K562 (cell line): ENCODE measurements at regions not wholly inside any gene's neighbourhood (a gene's known extent, or its start where the extent isn't known, plus 50 kb on each side); places are given as distances from the start of the nearest gene placed in this dataset.

Experiments
- BACH1 ChIP-seq: fragments of 200-800 bp; sonication (Bioruptor generic); IDR thresholded peaks from 2 replicates; pipeline ENCODE4 v1.6.1; 2016; ENCODE audit warnings: missing genetic modification characterization, missing compliant biosample characterization
- FOXJ3 ChIP-seq: sonication (generic); formaldehyde crosslinking; IDR thresholded peaks from 2 replicates; pipeline ENCODE4 v1.4.0; 2020; ENCODE audit warnings: mild to moderate bottlenecking, missing genetic modification reagents
- HCFC1 ChIP-seq: IDR thresholded peaks from 2 replicates; pipeline ENCODE4 v1.6.1; 2012; ENCODE audit warnings: low read depth, low read length, improper control_type of control experiment
- HEY1 ChIP-seq: fragments of 250-450 bp; sonication (Bioruptor Pico); IDR thresholded peaks from 2 replicates; pipeline ENCODE4 v1.5.0; 2020; ENCODE audit warnings: mild to moderate bottlenecking, moderate library complexity, borderline replicate concordance
- MAZ ChIP-seq, 2 experiments: fragments of 450-650 bp in 1 of 2; sonication (generic) in 1 of 2; formaldehyde crosslinking; IDR thresholded peaks in 1 of 2; conservative IDR thresholded peaks in 1 of 2; 2 replicates each; pipeline versions ENCODE4 v1.4.0 to v1.5.0; 2020; ENCODE audit warnings: mild to moderate bottlenecking in 1 of 2, missing genetic modification reagents in 1 of 2
- NR1H2 ChIP-seq: sonication (generic); formaldehyde crosslinking; IDR thresholded peaks from 2 replicates; pipeline ENCODE4 v1.4.0; 2020; ENCODE audit warnings: mild to moderate bottlenecking, missing genetic modification reagents
- POLR2B ChIP-seq: fragments of 450-650 bp; IDR thresholded peaks from 2 replicates; pipeline ENCODE4 v1.6.1; 2018; ENCODE audit warnings: low read depth; ENCODE audit not compliant: partially characterized antibody
- POU5F1 ChIP-seq: fragments of 150-350 bp; IDR thresholded peaks from 2 replicates; pipeline ENCODE4 v1.6.1; 2014; ENCODE audit warnings: borderline replicate concordance, low read length, low read depth, mild to moderate bottlenecking; ENCODE audit not compliant: partially characterized antibody
- SMAD4 ChIP-seq: fragments of 250-450 bp; sonication (Bioruptor Pico); conservative IDR thresholded peaks from 2 replicates; pipeline ENCODE4 v1.8.0; 2021; ENCODE audit warnings: inconsistent platforms, mild to moderate bottlenecking, moderate library complexity
- SOX6 ChIP-seq: fragments of 450-650 bp; IDR thresholded peaks from 2 replicates; pipeline ENCODE4 v1.6.1; 2014; ENCODE audit warnings: mild to moderate bottlenecking
- ZNF121 ChIP-seq: sonication (generic); formaldehyde crosslinking; conservative IDR thresholded peaks from 2 replicates; pipeline ENCODE4 v1.8.0; 2022; ENCODE audit warnings: missing genetic modification reagents
- ZNF184 ChIP-seq: sonication (generic); formaldehyde crosslinking; IDR thresholded peaks from 2 replicates; pipeline ENCODE4 v1.5.0; 2020; ENCODE audit warnings: missing genetic modification reagents
- ZNF696 ChIP-seq: fragments of 250-450 bp; sonication (Bioruptor Pico); conservative IDR thresholded peaks from 2 replicates; pipeline ENCODE4 v1.4.0; 2020; ENCODE audit warnings: mild to moderate bottlenecking, moderate library complexity
- TF ChIP-seq, protein P1 (sequence below): fragments of 450-650 bp; IDR thresholded peaks from 2 replicates; pipeline ENCODE4 v1.6.1; 2016; ENCODE audit warnings: missing biosample characterization, missing genetic modification characterization
- TF ChIP-seq, protein P2 (sequence below): fragments of 450-650 bp; IDR thresholded peaks from 2 replicates; pipeline ENCODE4 v1.6.1; 2018; ENCODE audit not compliant: partially characterized antibody
- TF ChIP-seq, protein P3 (sequence below), 2 experiments: fragments of 450-650 bp in 1 of 2; IDR thresholded peaks; 2 replicates each; pipeline ENCODE4 v1.6.1; 2011 to 2017; ENCODE audit warnings: low read depth in 2 of 2, antibody characterized with exemption in 1 of 2, borderline replicate concordance in 1 of 2, low read length in 1 of 2, mild to moderate bottlenecking in 1 of 2, mixed read lengths in 1 of 2; ENCODE audit not compliant: control insufficient read depth in 1 of 2
- TF ChIP-seq, protein P4 (sequence below): sonication (generic); formaldehyde crosslinking; IDR thresholded peaks from 2 replicates; pipeline ENCODE4 v1.5.0; 2020; ENCODE audit warnings: missing genetic modification reagents

DNA sequence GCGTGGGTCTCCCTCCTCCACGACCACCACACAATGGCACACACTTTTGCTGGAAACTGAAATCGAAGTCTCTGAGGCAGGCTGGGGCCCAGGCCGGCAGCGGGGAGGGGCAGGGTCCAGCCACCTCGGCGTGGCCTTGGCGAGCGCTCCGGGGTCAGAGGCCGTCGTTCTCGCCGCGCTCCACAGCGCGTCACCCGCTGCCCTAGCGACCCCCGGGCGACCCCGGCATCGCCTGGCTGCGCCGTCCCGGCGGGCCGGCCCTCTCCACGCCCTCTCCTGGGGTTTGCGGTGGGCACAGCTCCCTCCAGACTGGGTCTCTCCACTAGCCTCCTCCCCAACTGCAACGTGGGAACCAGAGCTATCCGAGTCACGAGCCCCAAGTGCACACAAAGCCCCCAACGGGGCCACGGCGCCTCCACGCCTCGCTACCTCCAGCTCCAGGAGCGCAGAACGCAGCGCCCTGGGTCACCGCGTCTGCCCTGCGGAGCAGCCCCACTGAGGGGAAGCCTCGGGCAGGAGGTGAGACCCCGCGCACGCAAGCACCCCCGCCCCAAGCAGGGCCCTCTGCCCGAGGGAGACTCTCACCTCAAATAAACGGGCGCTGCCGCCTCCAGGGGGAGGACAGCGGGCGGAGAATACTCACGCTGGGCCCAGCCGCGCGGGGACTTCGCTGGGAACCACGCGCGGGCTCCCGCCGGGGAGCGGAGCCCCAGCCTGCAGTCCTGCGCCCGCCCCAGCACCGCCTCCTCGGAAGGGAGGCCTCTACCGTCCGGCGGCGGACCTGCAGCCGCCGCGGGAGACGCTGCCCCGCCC lies 134.0 kb upstream of the BARHL2 start (continued):
- no peak for TF ChIP-seq FOXJ3 (CRISPR knock-in tag)
- TF ChIP-seq HCFC1: peak; percentile 44; the same call in 1 of the 2 replicates
- TF ChIP-seq ZNF696: no peak
- no peak; the same call in 1 of the 2 replicates for TF ChIP-seq SMAD4 (CRISPR knock-in tag)
- TF ChIP-seq, protein P1, sequence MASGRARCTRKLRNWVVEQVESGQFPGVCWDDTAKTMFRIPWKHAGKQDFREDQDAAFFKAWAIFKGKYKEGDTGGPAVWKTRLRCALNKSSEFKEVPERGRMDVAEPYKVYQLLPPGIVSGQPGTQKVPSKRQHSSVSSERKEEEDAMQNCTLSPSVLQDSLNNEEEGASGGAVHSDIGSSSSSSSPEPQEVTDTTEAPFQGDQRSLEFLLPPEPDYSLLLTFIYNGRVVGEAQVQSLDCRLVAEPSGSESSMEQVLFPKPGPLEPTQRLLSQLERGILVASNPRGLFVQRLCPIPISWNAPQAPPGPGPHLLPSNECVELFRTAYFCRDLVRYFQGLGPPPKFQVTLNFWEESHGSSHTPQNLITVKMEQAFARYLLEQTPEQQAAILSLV (tag): no peak
- TF ChIP-seq HEY1 (CRISPR knock-in tag): no peak
- no peak for TF ChIP-seq ZNF121 (CRISPR knock-in tag)
- TF ChIP-seq ZNF184: no peak
- TF ChIP-seq, protein P2, sequence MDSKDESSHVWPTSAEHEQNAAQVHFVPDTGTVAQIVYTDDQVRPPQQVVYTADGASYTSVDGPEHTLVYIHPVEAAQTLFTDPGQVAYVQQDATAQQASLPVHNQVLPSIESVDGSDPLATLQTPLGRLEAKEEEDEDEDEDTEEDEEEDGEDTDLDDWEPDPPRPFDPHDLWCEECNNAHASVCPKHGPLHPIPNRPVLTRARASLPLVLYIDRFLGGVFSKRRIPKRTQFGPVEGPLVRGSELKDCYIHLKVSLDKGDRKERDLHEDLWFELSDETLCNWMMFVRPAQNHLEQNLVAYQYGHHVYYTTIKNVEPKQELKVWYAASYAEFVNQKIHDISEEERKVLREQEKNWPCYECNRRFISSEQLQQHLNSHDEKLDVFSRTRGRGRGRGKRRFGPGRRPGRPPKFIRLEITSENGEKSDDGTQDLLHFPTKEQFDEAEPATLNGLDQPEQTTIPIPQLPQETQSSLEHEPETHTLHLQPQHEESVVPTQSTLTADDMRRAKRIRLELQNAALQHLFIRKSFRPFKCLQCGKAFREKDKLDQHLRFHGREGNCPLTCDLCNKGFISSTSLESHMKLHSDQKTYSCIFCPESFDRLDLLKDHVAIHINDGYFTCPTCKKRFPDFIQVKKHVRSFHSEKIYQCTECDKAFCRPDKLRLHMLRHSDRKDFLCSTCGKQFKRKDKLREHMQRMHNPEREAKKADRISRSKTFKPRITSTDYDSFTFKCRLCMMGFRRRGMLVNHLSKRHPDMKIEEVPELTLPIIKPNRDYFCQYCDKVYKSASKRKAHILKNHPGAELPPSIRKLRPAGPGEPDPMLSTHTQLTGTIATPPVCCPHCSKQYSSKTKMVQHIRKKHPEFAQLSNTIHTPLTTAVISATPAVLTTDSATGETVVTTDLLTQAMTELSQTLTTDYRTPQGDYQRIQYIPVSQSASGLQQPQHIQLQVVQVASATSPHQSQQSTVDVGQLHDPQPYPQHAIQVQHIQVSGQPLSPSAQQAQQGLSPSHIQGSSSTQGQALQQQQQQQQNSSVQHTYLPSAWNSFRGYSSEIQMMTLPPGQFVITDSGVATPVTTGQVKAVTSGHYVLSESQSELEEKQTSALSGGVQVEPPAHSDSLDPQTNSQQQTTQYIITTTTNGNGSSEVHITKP: no peak
- TF ChIP-seq, protein P3, sequence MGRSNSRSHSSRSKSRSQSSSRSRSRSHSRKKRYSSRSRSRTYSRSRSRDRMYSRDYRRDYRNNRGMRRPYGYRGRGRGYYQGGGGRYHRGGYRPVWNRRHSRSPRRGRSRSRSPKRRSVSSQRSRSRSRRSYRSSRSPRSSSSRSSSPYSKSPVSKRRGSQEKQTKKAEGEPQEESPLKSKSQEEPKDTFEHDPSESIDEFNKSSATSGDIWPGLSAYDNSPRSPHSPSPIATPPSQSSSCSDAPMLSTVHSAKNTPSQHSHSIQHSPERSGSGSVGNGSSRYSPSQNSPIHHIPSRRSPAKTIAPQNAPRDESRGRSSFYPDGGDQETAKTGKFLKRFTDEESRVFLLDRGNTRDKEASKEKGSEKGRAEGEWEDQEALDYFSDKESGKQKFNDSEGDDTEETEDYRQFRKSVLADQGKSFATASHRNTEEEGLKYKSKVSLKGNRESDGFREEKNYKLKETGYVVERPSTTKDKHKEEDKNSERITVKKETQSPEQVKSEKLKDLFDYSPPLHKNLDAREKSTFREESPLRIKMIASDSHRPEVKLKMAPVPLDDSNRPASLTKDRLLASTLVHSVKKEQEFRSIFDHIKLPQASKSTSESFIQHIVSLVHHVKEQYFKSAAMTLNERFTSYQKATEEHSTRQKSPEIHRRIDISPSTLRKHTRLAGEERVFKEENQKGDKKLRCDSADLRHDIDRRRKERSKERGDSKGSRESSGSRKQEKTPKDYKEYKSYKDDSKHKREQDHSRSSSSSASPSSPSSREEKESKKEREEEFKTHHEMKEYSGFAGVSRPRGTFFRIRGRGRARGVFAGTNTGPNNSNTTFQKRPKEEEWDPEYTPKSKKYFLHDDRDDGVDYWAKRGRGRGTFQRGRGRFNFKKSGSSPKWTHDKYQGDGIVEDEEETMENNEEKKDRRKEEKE (IDR thresholded peaks at IDR 0.05; ENCODE audit: borderline replicate concordance in 1 of 2, control insufficient read depth in 1 of 2, low read depth in 2 of 2, low read length in 1 of 2): no peak
- TF ChIP-seq SOX6: no peak
- no peak for TF ChIP-seq BACH1 (tag)
- peak; percentile 72 to 89 for TF ChIP-seq MAZ (CRISPR knock-in tag; conservative IDR thresholded peaks at IDR 0.05 in 1 of 2, IDR thresholded peaks at IDR 0.05 in 1 of 2)
- TF ChIP-seq, protein P4, sequence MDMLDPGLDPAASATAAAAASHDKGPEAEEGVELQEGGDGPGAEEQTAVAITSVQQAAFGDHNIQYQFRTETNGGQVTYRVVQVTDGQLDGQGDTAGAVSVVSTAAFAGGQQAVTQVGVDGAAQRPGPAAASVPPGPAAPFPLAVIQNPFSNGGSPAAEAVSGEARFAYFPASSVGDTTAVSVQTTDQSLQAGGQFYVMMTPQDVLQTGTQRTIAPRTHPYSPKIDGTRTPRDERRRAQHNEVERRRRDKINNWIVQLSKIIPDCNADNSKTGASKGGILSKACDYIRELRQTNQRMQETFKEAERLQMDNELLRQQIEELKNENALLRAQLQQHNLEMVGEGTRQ (CRISPR knock-in tag): no peak
- peak; percentile 70 for TF ChIP-seq POLR2B
- TF ChIP-seq NR1H2 (CRISPR knock-in tag): no peak
- no peak for TF ChIP-seq POU5F1
